GM12878 (cell line): ENCODE measurements at regions not wholly inside any gene's neighbourhood (a gene's known extent, or its start where the extent isn't known, plus 50 kb on each side); places are given as distances from the start of the nearest gene placed in this dataset.

Experiments used
- ATAC-seq: fragments of 200-7000 bp; cut with Tn5 transposase; 3 replicates; pipeline ENCODE4 v1.9.1; 2020; ENCODE audit warnings: mild to moderate bottlenecking, moderate library complexity
- BruUV-seq: library from RNA; stranded (reverse); fragments of 400-500 nt; replicated peaks from 2 replicates; lab custom pipeline; 2021; lab: Mats Ljungman, UMichigan
- CTCF ChIA-PET: fragments of 300-600 bp; sonication (Branson Sonifier 250); formaldehyde crosslinking; extraction: SDS; loops from one replicate; lab custom pipeline; 2021; ENCODE audit warnings: inconsistent platforms; lab: Yijun Ruan, JAX
- POLR2A ChIA-PET: fragments of 350-600 bp; formaldehyde crosslinking; extraction: SDS; loops from one replicate; lab custom pipeline; 2021; ENCODE audit warnings: inconsistent platforms; lab: Charles Lee
- RAD21 ChIA-PET: fragments of 300-600 bp; sonication (Branson Sonifier 250); formaldehyde crosslinking; loops from one replicate; lab custom pipeline; 2023; ENCODE audit warnings: antibody characterized with exemption; ENCODE audit not compliant: unreplicated experiment; lab: Charles Lee
- SMC1A ChIA-PET: fragments of 300-600 bp; sonication (Branson Sonifier 250); formaldehyde crosslinking; loops from one replicate; lab custom pipeline; 2023; ENCODE audit not compliant: unreplicated experiment, uncharacterized antibody; lab: Charles Lee
- DNase-seq: peaks from one replicate; pipeline ENCODE4 v3.0.0-alpha.2; 2011; ENCODE audit warnings: low read depth, low spot score
- FAIRE-seq: peaks from 3 replicates; lab custom pipeline; 2011; peaks lifted over from hg19 to GRCh38; lab: Jason Lieb, UNC
- H2AFZ ChIP-seq: 2 replicates; pipeline ENCODE4 v1.6.0; 2011; ENCODE audit warnings: low read depth, low read length, control low read depth; ENCODE audit not compliant: control insufficient read depth
- H3K27ac ChIP-seq: 2 replicates; pipeline ENCODE4 v1.5.1; 2011; ENCODE audit warnings: control low read depth; ENCODE audit not compliant: control insufficient read depth, insufficient read depth
- H3K27me3 ChIP-seq, 2 experiments: replicated peaks in 1 of 2; 2 replicates each; pipeline versions ENCODE4 v1.6.0 to v1.6.1; 2011; ENCODE audit warnings: low read length in 1 of 2; ENCODE audit not compliant: control insufficient read depth in 2 of 2, insufficient read depth in 2 of 2
- H3K36me3 ChIP-seq, 2 experiments: 2 replicates each; pipeline ENCODE4 v1.5.1; 2011; ENCODE audit warnings: low read length in 1 of 2; ENCODE audit not compliant: control insufficient read depth in 2 of 2, insufficient read depth in 2 of 2
- H3K4me1 ChIP-seq: 2 replicates; pipeline ENCODE4 v1.6.1; 2011; ENCODE audit warnings: mild to moderate bottlenecking, low read length, moderate library complexity, mixed read lengths; ENCODE audit not compliant: control insufficient read depth, insufficient read depth
- H3K4me2 ChIP-seq: 2 replicates; pipeline ENCODE4 v1.6.0; 2011; ENCODE audit warnings: control low read depth; ENCODE audit not compliant: control insufficient read depth, insufficient read depth
- H3K4me3 ChIP-seq: fragments of 200-600 bp; sonication (generic); 2 replicates; pipeline ENCODE4 v1.5.1; 2016
- H3K79me2 ChIP-seq: 2 replicates; pipeline ENCODE4 v1.6.0; 2011; ENCODE audit warnings: low read length; ENCODE audit not compliant: control insufficient read depth, insufficient read depth
- H3K9ac ChIP-seq: 2 replicates; pipeline ENCODE4 v1.8.0; 2011; ENCODE audit warnings: low read length, control low read depth, mixed read lengths; ENCODE audit not compliant: control insufficient read depth, insufficient read depth
- H3K9me3 ChIP-seq: replicated peaks from 3 replicates; pipeline ENCODE4 v1.5.1; 2011; ENCODE audit warnings: mild to moderate bottlenecking, low read length; ENCODE audit not compliant: control insufficient read depth, insufficient read depth
- H4K20me1 ChIP-seq: 2 replicates; pipeline ENCODE4 v1.6.0; 2011; ENCODE audit not compliant: control insufficient read depth, insufficient read depth
- BMI1 ChIP-seq: fragments of 450-650 bp; IDR thresholded peaks from 2 replicates; pipeline ENCODE4 v1.6.1; 2016; ENCODE audit warnings: mild to moderate bottlenecking, moderate library complexity, borderline replicate concordance
- CREM ChIP-seq: IDR thresholded peaks from 2 replicates; pipeline ENCODE4 v1.6.1; 2014; ENCODE audit warnings: antibody characterized with exemption, low read depth
- GABPA ChIP-seq: IDR thresholded peaks from 2 replicates; pipeline ENCODE4 v1.6.1; 2014; ENCODE audit warnings: antibody characterized with exemption, low read depth, mild to moderate bottlenecking, inconsistent platforms
- HDAC6 ChIP-seq: fragments of 200-600 bp; sonication (generic); IDR thresholded peaks from one replicate; pipeline ENCODE4 v1.8.0; 2017; ENCODE audit warnings: antibody characterized with exemption; ENCODE audit not compliant: unreplicated experiment
- IKZF2 ChIP-seq, 2 experiments: fragments of 450-650 bp; IDR thresholded peaks; 2 replicates each; pipeline ENCODE4 v1.6.1; 2017; ENCODE audit warnings: mild to moderate bottlenecking in 2 of 2, moderate library complexity in 2 of 2
- IRF4 ChIP-seq: IDR thresholded peaks from 2 replicates; pipeline ENCODE4 v1.6.1; 2011; ENCODE audit warnings: low read depth, low read length
- IRF5 ChIP-seq: fragments of 450-650 bp; IDR thresholded peaks from 2 replicates; pipeline ENCODE4 v1.6.1; 2017; ENCODE audit warnings: borderline replicate concordance
- RAD21 ChIP-seq: IDR thresholded peaks from 2 replicates; pipeline ENCODE4 v1.6.1; 2011; ENCODE audit warnings: mild to moderate bottlenecking, low read depth, low read length, moderate library complexity; ENCODE audit not compliant: insufficient read depth
- SMC3 ChIP-seq: IDR thresholded peaks from 2 replicates; pipeline ENCODE4 v1.6.1; 2011; ENCODE audit warnings: low read length, improper control_type of control experiment, borderline replicate concordance
- SUPT20H ChIP-seq: IDR thresholded peaks from 2 replicates; pipeline ENCODE4 v1.6.1; 2011; ENCODE audit warnings: low read depth, mild to moderate bottlenecking, low read length, moderate library complexity, borderline replicate concordance; ENCODE audit not compliant: control insufficient read depth
- TAF1 ChIP-seq: IDR thresholded peaks from 2 replicates; pipeline ENCODE4 v1.6.1; 2011; ENCODE audit warnings: mild to moderate bottlenecking, low read depth, low read length, borderline replicate concordance
- WGBS: methylation state at CpG from one replicate; pipeline ENCODE4 v1.1.6; 2016; ENCODE audit warnings: low lambda C conversion rate; ENCODE audit not compliant: insufficient replicate concordance, insufficient coverage; ENCODE audit errors: missing lambda C conversion rate; 5-methylcytosine and 5-hydroxymethylcytosine counted together
- in situ Hi-C: fragments of 300-500 bp; cut with MboI; formaldehyde crosslinking; loops from 9 replicates; pipeline ENCODE4 v1.14.3; 2018; ENCODE audit warnings: mixed read lengths
- intact Hi-C: fragments of 100-400 bp; cut with micrococcal nuclease; formaldehyde crosslinking; loops from one replicate; pipeline ENCODE4 v1.14.2; 2022; ENCODE audit not compliant: unreplicated experiment
- TF ChIP-seq, protein P1 (sequence below), 3 experiments: IDR thresholded peaks in 2 of 3; conservative IDR thresholded peaks in 1 of 3; 2 replicates each; pipeline ENCODE4 v1.5.1; 2011; ENCODE audit warnings: low read depth in 3 of 3, low read length in 3 of 3, mild to moderate bottlenecking in 3 of 3, control low read depth in 2 of 3, moderate library complexity in 2 of 3, inconsistent platforms in 1 of 3, mixed read lengths in 1 of 3; ENCODE audit not compliant: control insufficient read depth in 2 of 3, insufficient read depth in 1 of 3; ENCODE audit errors: extremely low read depth in 1 of 3
- TF ChIP-seq, protein P2 (sequence below): fragments of 150-350 bp; IDR thresholded peaks from 2 replicates; pipeline ENCODE4 v1.6.1; 2014; ENCODE audit warnings: mild to moderate bottlenecking, low read depth, low read length
- TF ChIP-seq, protein P3 (sequence below): IDR thresholded peaks from 2 replicates; pipeline ENCODE4 v1.6.1; 2012; ENCODE audit warnings: low read length, inconsistent platforms
- TF ChIP-seq, protein P4 (sequence below): fragments of 450-650 bp; IDR thresholded peaks from 2 replicates; pipeline ENCODE4 v1.6.1; 2017; ENCODE audit warnings: mild to moderate bottlenecking, low read depth, inconsistent platforms; ENCODE audit not compliant: poor library complexity, severe bottlenecking

GRCh38 chr1:37096523-37096922, 62.2 kb upstream of the GRIK3 start:
- Histone ChIP-seq H3K36me3 (no peaks in the 10 kb centered on the region), H3K9me3 (no peaks in the 10 kb centered on the region), H3K79me2 (no peaks in the 10 kb centered on the region), H2AFZ (no peak overlapping the region), H3K4me1 (peaks cover 5% of the 10 kb centered on the region; the same call in 1 of the 2 replicates), H4K20me1 (no peaks in the 10 kb centered on the region), H3K9ac (no peak overlapping the region), H3K27me3 (no peaks in the 10 kb centered on the region), H3K27ac (no peak overlapping the region), H3K4me3 (no peak overlapping the region), H3K4me2 (no peak overlapping the region)
- ChIA-PET SMC1A (interaction anchor here (0.5 kb wide), 1 partner anchor 64 kb away, joined by 3 read pairs; no protein-coding TSS in a partner anchor), CTCF (no interaction called here), POLR2A (no interaction called here), RAD21 (no interaction called here)
- ATAC-seq (peak; percentile 57), FAIRE-seq (no peak), DNase-seq (no peak)
- BruUV-seq: no TSS peak
- TF ChIP-seq IKZF2 (IDR thresholded peaks at IDR 0.05) (no peak), SMC3 (peak; percentile 30; the same call in 1 of the 2 replicates), IRF4 (no peak), IRF5 (no peak), RAD21 (peak; percentile 42; the same call in 1 of the 2 replicates), SUPT20H (no peak), BMI1 (no peak), TAF1 (no peak), GABPA (no peak), HDAC6 (no peak), CREM (no peak)
- TF ChIP-seq, protein P1, sequence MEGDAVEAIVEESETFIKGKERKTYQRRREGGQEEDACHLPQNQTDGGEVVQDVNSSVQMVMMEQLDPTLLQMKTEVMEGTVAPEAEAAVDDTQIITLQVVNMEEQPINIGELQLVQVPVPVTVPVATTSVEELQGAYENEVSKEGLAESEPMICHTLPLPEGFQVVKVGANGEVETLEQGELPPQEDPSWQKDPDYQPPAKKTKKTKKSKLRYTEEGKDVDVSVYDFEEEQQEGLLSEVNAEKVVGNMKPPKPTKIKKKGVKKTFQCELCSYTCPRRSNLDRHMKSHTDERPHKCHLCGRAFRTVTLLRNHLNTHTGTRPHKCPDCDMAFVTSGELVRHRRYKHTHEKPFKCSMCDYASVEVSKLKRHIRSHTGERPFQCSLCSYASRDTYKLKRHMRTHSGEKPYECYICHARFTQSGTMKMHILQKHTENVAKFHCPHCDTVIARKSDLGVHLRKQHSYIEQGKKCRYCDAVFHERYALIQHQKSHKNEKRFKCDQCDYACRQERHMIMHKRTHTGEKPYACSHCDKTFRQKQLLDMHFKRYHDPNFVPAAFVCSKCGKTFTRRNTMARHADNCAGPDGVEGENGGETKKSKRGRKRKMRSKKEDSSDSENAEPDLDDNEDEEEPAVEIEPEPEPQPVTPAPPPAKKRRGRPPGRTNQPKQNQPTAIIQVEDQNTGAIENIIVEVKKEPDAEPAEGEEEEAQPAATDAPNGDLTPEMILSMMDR (IDR thresholded peaks at IDR 0.05 in 2 of 3, conservative IDR thresholded peaks at IDR 0.05 in 1 of 3; ENCODE audit: control insufficient read depth in 2 of 3, extremely low read depth in 1 of 3, insufficient read depth in 1 of 3, low read depth in 3 of 3, low read length in 3 of 3): peak; percentile 26 to 48 (median 40)
- TF ChIP-seq, protein P2, sequence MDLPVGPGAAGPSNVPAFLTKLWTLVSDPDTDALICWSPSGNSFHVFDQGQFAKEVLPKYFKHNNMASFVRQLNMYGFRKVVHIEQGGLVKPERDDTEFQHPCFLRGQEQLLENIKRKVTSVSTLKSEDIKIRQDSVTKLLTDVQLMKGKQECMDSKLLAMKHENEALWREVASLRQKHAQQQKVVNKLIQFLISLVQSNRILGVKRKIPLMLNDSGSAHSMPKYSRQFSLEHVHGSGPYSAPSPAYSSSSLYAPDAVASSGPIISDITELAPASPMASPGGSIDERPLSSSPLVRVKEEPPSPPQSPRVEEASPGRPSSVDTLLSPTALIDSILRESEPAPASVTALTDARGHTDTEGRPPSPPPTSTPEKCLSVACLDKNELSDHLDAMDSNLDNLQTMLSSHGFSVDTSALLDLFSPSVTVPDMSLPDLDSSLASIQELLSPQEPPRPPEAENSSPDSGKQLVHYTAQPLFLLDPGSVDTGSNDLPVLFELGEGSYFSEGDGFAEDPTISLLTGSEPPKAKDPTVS: no peak
- TF ChIP-seq, protein P3, sequence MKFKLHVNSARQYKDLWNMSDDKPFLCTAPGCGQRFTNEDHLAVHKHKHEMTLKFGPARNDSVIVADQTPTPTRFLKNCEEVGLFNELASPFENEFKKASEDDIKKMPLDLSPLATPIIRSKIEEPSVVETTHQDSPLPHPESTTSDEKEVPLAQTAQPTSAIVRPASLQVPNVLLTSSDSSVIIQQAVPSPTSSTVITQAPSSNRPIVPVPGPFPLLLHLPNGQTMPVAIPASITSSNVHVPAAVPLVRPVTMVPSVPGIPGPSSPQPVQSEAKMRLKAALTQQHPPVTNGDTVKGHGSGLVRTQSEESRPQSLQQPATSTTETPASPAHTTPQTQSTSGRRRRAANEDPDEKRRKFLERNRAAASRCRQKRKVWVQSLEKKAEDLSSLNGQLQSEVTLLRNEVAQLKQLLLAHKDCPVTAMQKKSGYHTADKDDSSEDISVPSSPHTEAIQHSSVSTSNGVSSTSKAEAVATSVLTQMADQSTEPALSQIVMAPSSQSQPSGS: no peak
- TF ChIP-seq, protein P4, sequence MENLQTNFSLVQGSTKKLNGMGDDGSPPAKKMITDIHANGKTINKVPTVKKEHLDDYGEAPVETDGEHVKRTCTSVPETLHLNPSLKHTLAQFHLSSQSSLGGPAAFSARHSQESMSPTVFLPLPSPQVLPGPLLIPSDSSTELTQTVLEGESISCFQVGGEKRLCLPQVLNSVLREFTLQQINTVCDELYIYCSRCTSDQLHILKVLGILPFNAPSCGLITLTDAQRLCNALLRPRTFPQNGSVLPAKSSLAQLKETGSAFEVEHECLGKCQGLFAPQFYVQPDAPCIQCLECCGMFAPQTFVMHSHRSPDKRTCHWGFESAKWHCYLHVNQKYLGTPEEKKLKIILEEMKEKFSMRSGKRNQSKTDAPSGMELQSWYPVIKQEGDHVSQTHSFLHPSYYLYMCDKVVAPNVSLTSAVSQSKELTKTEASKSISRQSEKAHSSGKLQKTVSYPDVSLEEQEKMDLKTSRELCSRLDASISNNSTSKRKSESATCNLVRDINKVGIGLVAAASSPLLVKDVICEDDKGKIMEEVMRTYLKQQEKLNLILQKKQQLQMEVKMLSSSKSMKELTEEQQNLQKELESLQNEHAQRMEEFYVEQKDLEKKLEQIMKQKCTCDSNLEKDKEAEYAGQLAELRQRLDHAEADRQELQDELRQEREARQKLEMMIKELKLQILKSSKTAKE: no peak
- in situ Hi-C loops (no loop called here), intact Hi-C loops (loop anchor here (1.0 kb wide), 2 partner anchors 227 to 338 kb away; no protein-coding TSS in a partner anchor)
- 63% methylated on average over 6 of the region's 6 CpGs for WGBS
